GM20000 (cell line): ENCODE measurements at regions not wholly inside any gene's neighbourhood (a gene's known extent, or its start where the extent isn't known, plus 50 kb on each side); places are given as distances from the start of the nearest gene placed in this dataset.
"Not testable (repeated sequence)": the region's sequence is repeated elsewhere in the genome, so short reads cannot be mapped to it uniquely, and the experiment has no call there.

Experiments used
- DNase-seq: peaks from one replicate; pipeline ENCODE4 v3.0.0; 2012; ENCODE audit warnings: low spot score
- CTCF ChIP-seq: IDR thresholded peaks from 2 replicates; pipeline ENCODE4 v1.5.1; 2012; ENCODE audit warnings: mild to moderate bottlenecking, control low read depth; ENCODE audit errors: extremely low read depth, missing control alignments

DNA sequence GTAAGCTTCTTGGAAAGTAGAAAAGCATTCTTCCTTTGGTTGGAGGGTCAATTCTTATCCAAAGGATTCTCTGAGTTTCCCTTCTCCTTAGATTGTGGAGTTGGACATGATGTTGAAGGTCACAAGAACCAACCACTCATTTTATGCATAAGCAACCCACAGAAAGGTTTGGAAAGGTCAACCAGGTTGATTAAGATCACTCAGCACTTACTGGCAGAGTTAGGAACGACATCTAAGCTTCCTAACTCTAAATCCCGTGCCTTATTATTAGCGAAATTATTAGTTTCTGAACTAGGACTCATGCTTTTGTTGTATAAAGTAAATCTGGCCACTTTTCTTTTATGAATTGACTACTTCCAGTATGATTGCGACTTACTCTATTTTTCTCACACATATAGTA lies 137.0 kb upstream of the MINDY3 start:
- no peak for TF ChIP-seq CTCF
- no peak for DNase-seq

- DNase-seq: no peak
- TF ChIP-seq CTCF: no peak
These were observed 141.3 kb upstream of the MINDY3 start for GRCh38 chr10:16001581-16001980.

- no peak for DNase-seq
- TF ChIP-seq CTCF: no peak
These were observed 149.5 kb upstream of the MINDY3 start for GRCh38 chr10:16009785-16010184.

GRCh38 chr10:16011548-16011947 lies 151.2 kb upstream of the MINDY3 start:
- no peak for TF ChIP-seq CTCF
- DNase-seq: no peak

- no peak for DNase-seq
- TF ChIP-seq CTCF: no peak
These were observed 154.2 kb upstream of the MINDY3 start for GRCh38 chr10:16014469-16014868.

DNA sequence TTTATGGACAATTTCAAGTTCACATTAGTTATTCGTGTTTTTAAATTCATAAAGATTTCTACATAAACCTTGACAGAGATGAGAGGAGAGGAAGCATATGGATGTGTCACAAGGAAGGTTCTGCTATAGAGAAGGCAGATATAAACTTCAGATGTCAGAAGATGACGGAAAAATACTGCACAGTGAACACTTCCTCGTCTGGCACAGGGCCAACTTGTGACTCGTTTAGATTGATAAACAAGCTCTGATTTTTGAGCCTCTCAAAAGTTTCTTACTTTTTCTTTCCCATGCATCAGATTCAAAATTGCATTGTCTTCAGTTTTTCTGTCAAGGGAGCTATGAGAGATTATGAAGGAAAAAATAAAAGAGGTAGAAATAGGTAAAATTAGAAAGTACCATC lies 156.4 kb upstream of the MINDY3 start:
- TF ChIP-seq CTCF: no peak
- no peak for DNase-seq

- no peak for TF ChIP-seq CTCF
- DNase-seq: no peak
These were observed 160.5 kb upstream of the MINDY3 start for GRCh38 chr10:16020836-16021235.

- DNase-seq: not testable (repeated sequence)
These were observed 166.5 kb upstream of the MINDY3 start for GRCh38 chr10:16026832-16027231.
